Progenitor cell of endocrine pancreas (in vitro differentiated cells): ENCODE measurements at regions not wholly inside any gene's neighbourhood (a gene's known extent, or its start where the extent isn't known, plus 50 kb on each side); places are given as distances from the start of the nearest gene placed in this dataset.

Experiments
- DNase-seq: peaks from one replicate; pipeline ENCODE4 v3.0.0; 2021; ENCODE audit warnings: low spot score; ENCODE audit not compliant: unreplicated experiment
- H3K27ac Mint-ChIP-seq: 2 replicates; pipeline ENCODE4 v1.8.0; 2021; ENCODE audit warnings: mild to moderate bottlenecking, moderate library complexity, mixed read lengths
- H3K27me3 Mint-ChIP-seq: 2 replicates; pipeline ENCODE4 v1.8.0; 2021; ENCODE audit warnings: mixed read lengths
- H3K36me3 Mint-ChIP-seq: 2 replicates; pipeline ENCODE4 v1.8.0; 2022; ENCODE audit warnings: mixed read lengths; ENCODE audit not compliant: insufficient read depth
- H3K4me1 Mint-ChIP-seq: 2 replicates; pipeline ENCODE4 v1.8.0; 2021; ENCODE audit warnings: low read depth, mixed read lengths
- H3K4me3 Mint-ChIP-seq: 2 replicates; pipeline ENCODE4 v1.8.0; 2021; ENCODE audit warnings: low read depth, mild to moderate bottlenecking, moderate library complexity, mixed read lengths
- H3K9me3 Mint-ChIP-seq: 2 replicates; pipeline ENCODE4 v1.8.0; 2021; ENCODE audit warnings: low read depth, mixed read lengths
- CTCF ChIP-seq: fragments of 200-600 bp; sonication (generic); IDR thresholded peaks from one replicate; pipeline ENCODE4 v1.5.0; 2021; ENCODE audit warnings: antibody characterized with exemption, mild to moderate bottlenecking; ENCODE audit not compliant: unreplicated experiment

DNA sequence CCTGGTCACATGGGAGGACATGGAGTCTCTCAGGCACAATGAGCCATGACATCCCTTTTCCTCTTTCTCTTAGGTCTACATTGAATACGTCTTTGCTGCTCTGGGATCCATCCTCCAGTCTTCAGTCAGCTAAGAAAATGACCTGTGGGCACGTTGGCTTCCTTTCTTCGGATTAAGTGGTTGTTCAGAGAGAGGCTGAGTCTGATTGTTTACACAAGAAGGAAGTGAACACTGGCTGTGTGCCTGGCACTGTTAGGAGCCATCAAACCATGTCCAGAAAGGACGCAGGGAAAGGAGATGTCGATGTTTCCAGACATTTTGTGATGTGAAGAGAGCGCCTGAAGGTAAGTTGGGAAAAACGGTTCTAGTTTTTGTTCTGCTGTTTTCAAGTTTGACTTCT, 309.9 kb upstream of the CDYL start:
- Mint-ChIP-seq H3K4me1 (no peaks in the 10 kb centered on the region), H3K9me3 (peaks cover 8% of the 10 kb centered on the region), H3K36me3 (peaks cover 1% of the 10 kb centered on the region), H3K27ac (no peak overlapping the region), H3K27me3 (no peaks in the 10 kb centered on the region), H3K4me3 (no peak overlapping the region)
- TF ChIP-seq CTCF = no peak
- DNase-seq = no peak

DNA sequence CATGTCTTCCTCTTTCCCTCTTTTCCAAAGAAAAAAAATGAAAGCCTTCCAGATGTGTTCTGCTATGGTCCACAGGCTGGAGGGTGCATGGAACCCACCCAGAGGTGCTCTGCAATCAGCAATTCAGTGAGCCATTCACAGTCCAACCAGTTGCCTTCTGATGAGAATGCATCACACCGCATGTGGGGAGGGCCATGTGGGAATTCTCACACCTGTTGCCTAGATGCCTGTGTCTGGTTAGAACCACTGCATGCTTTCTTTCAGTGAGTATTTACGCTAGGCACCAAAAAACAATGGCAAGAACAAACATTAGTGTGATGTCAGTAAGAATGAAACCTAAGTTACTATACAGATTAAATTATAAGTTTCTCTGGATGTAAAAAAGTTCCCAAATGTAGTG, 311.6 kb upstream of the CDYL start:
- no peak for DNase-seq
- Mint-ChIP-seq H3K27me3 (no peaks in the 10 kb centered on the region), H3K4me1 (peaks cover 1% of the 10 kb centered on the region), H3K4me3 (no peak overlapping the region), H3K9me3 (no peaks in the 10 kb centered on the region), H3K36me3 (no peaks in the 10 kb centered on the region), H3K27ac (no peak overlapping the region)
- no peak for TF ChIP-seq CTCF

- TF ChIP-seq CTCF = no peak
- Mint-ChIP-seq H3K27me3 (no peaks in the 10 kb centered on the region), H3K36me3 (no peaks in the 10 kb centered on the region), H3K4me1 (peaks cover 6% of the 10 kb centered on the region), H3K9me3 (no peaks in the 10 kb centered on the region), H3K27ac (no peak overlapping the region), H3K4me3 (no peak overlapping the region)
- no peak for DNase-seq
Measured at GRCh38 chr6:4463236-4463635, 313.0 kb upstream of the CDYL start.

GRCh38 chr6:4460586-4461475, 315.4 kb upstream of the CDYL start:
- no peak for DNase-seq
- no peaks in the 10 kb centered on the region for H3K36me3 Mint-ChIP-seq
- no peak for TF ChIP-seq CTCF
- H3K27me3 Mint-ChIP-seq = no peaks in the 10 kb centered on the region
- H3K27ac Mint-ChIP-seq = no peak overlapping the region
- H3K4me3 Mint-ChIP-seq = no peak overlapping the region
- H3K4me1 Mint-ChIP-seq = peaks cover 6% of the 10 kb centered on the region
- no peaks in the 10 kb centered on the region for H3K9me3 Mint-ChIP-seq

- Mint-ChIP-seq H3K4me1 (peaks cover 6% of the 10 kb centered on the region), H3K4me3 (no peak overlapping the region), H3K36me3 (no peaks in the 10 kb centered on the region), H3K9me3 (no peaks in the 10 kb centered on the region), H3K27me3 (no peaks in the 10 kb centered on the region), H3K27ac (no peak overlapping the region)
- DNase-seq = no peak
- TF ChIP-seq CTCF = no peak
Measured at GRCh38 chr6:4459996-4460395, 316.2 kb upstream of the CDYL start.
